NCI-H1436 (cell line): ENCODE measurements at regions not wholly inside any gene's neighbourhood (a gene's known extent, or its start where the extent isn't known, plus 50 kb on each side); places are given as distances from the start of the nearest gene placed in this dataset.
"Not testable (repeated sequence)": the region's sequence is repeated elsewhere in the genome, so short reads cannot be mapped to it uniquely, and the experiment has no call there.

Experiments used
- DNase-seq: peaks from one replicate; lab custom pipeline; 2025; lab: John Stamatoyannopoulos, UW

GRCh38 chr4:14169460-14169859, 541.9 kb upstream of the BOD1L1 start:
- DNase-seq, result no peak

GRCh38 chr4:14169940-14170339, 542.4 kb upstream of the BOD1L1 start:
- DNase-seq, result not testable (repeated sequence)

- DNase-seq, result no peak
Measured at GRCh38 chr4:14176613-14177012, 549.1 kb upstream of the BOD1L1 start.

- DNase-seq, result no peak
Measured at GRCh38 chr4:14177987-14178386, 550.5 kb upstream of the BOD1L1 start.

GRCh38 chr4:14178421-14178820, 550.9 kb upstream of the BOD1L1 start:
- no peak for DNase-seq

- no peak for DNase-seq
Measured at GRCh38 chr4:14180166-14180565, 552.6 kb upstream of the BOD1L1 start.

GRCh38 chr4:14180983-14181601, 553.6 kb upstream of the BOD1L1 start:
- DNase-seq, result no peak

- DNase-seq, result no peak
Measured at GRCh38 chr4:14182148-14182547, 554.6 kb upstream of the BOD1L1 start.

- no peak for DNase-seq
Measured at GRCh38 chr4:14184265-14184664, 556.7 kb upstream of the BOD1L1 start.

GRCh38 chr4:14184767-14185166, 557.2 kb upstream of the BOD1L1 start:
- no peak for DNase-seq

- no peak for DNase-seq
Measured at GRCh38 chr4:14188214-14188613, 560.7 kb upstream of the BOD1L1 start.

GRCh38 chr4:14193601-14194000, 566.1 kb upstream of the BOD1L1 start:
- DNase-seq, result no peak

- DNase-seq, result no peak
Measured at GRCh38 chr4:14196131-14196530, 568.6 kb upstream of the BOD1L1 start.

- no peak for DNase-seq
Measured at GRCh38 chr4:14215116-14215770, 587.7 kb upstream of the BOD1L1 start.

- no peak for DNase-seq
Measured at GRCh38 chr4:14217401-14217800, 589.9 kb upstream of the BOD1L1 start.

GRCh38 chr4:14218641-14219040, 591.1 kb upstream of the BOD1L1 start:
- no peak for DNase-seq

GRCh38 chr4:14221176-14221575, 593.7 kb upstream of the BOD1L1 start:
- no peak for DNase-seq

- no peak for DNase-seq
Measured at GRCh38 chr4:14222377-14223029, 595.0 kb upstream of the BOD1L1 start.

- DNase-seq, result no peak
Measured at GRCh38 chr4:14223461-14223860, 595.9 kb upstream of the BOD1L1 start.

GRCh38 chr4:14225688-14226207, 598.2 kb upstream of the BOD1L1 start:
- peak; percentile 46 for DNase-seq

- no peak for DNase-seq
Measured at GRCh38 chr4:14233126-14233525, 605.6 kb upstream of the BOD1L1 start.

- DNase-seq, result no peak
Measured at GRCh38 chr4:14234307-14234706, 606.8 kb upstream of the BOD1L1 start.

- DNase-seq, result no peak
Measured at GRCh38 chr4:14236359-14236758, 608.8 kb upstream of the BOD1L1 start.
